Naive thymus-derived CD4-positive, alpha-beta T cell (primary cell): ENCODE measurements at regions not wholly inside any gene's neighbourhood (a gene's known extent, or its start where the extent isn't known, plus 50 kb on each side); places are given as distances from the start of the nearest gene placed in this dataset.

Source experiments
- ATAC-seq: fragments of 150-1000 bp; cut with Tn5 transposase; 2 replicates; pipeline ENCODE4 v1.10.0; 2021; ENCODE audit warnings: mild to moderate bottlenecking, moderate library complexity
- CTCF ChIA-PET: fragments of 350-600 bp; sonication (Branson Sonifier 250); formaldehyde crosslinking; loops from one replicate; lab custom pipeline; 2021; ENCODE audit warnings: antibody characterized with exemption; lab: Charles Lee
- POLR2A ChIA-PET: fragments of 350-600 bp; sonication (Branson Sonifier 250); formaldehyde crosslinking; loops from one replicate; lab custom pipeline; 2021; ENCODE audit warnings: antibody characterized with exemption, inconsistent platforms; lab: Charles Lee
- DNase-seq, 9 donors: peaks; one replicate each; pipeline versions ENCODE4 v3.0.0 to v3.0.0-alpha.2; 2020 to 2022; ENCODE audit warnings: mixed read lengths in 1 of 9
- H3K27ac ChIP-seq: one replicate; pipeline ENCODE4 v1.7.0; 2013; ENCODE audit warnings: mild to moderate bottlenecking, low read depth, low read length, moderate library complexity
- H3K27me3 ChIP-seq, 2 donors: one replicate each; pipeline ENCODE4 v1.7.0; 2013; ENCODE audit warnings: low read length in 2 of 2, mild to moderate bottlenecking in 2 of 2, moderate library complexity in 2 of 2; ENCODE audit not compliant: control insufficient read depth in 2 of 2, insufficient read depth in 2 of 2
- H3K36me3 ChIP-seq, 3 experiments: 1 replicate in 2 of 3; 2 replicates in 1 of 3; pipeline ENCODE4 v1.7.0; 2013; ENCODE audit warnings: low read length in 3 of 3, mild to moderate bottlenecking in 3 of 3, moderate library complexity in 1 of 3; ENCODE audit not compliant: insufficient read depth in 3 of 3, control insufficient read depth in 2 of 3
- H3K4me1 ChIP-seq, 2 donors: one replicate each; pipeline ENCODE4 v1.7.0; 2013; ENCODE audit warnings: low read length in 2 of 2, mild to moderate bottlenecking in 2 of 2, moderate library complexity in 1 of 2; ENCODE audit not compliant: control insufficient read depth in 2 of 2, insufficient read depth in 2 of 2
- H3K4me3 ChIP-seq: 2 replicates; pipeline ENCODE4 v1.7.0; 2013; ENCODE audit warnings: mild to moderate bottlenecking, low read length
- H3K9me3 ChIP-seq, 3 experiments: 1 replicate in 2 of 3; 2 replicates in 1 of 3; pipeline ENCODE4 v1.7.0; 2013; ENCODE audit warnings: low read length in 3 of 3; ENCODE audit not compliant: control insufficient read depth in 2 of 3
- H3K27ac Mint-ChIP-seq, 9 donors: one replicate each; pipeline ENCODE4 v1.8.0; 2020 to 2022; ENCODE audit warnings: mixed read lengths in 9 of 9, mild to moderate bottlenecking in 8 of 9, moderate library complexity in 5 of 9, inconsistent platforms in 2 of 9
- H3K27me3 Mint-ChIP-seq, 5 donors: one replicate each; pipeline ENCODE4 v1.8.0; 2021 to 2022; ENCODE audit warnings: mixed read lengths in 5 of 5, mild to moderate bottlenecking in 1 of 5
- H3K36me3 Mint-ChIP-seq, 5 donors: one replicate each; pipeline ENCODE4 v1.8.0; 2020 to 2022; ENCODE audit warnings: mixed read lengths in 5 of 5, mild to moderate bottlenecking in 3 of 5, inconsistent platforms in 1 of 5
- H3K4me1 Mint-ChIP-seq, 7 donors: one replicate each; pipeline ENCODE4 v1.8.0; 2020 to 2022; ENCODE audit warnings: mixed read lengths in 7 of 7, mild to moderate bottlenecking in 3 of 7, inconsistent platforms in 1 of 7
- H3K4me3 Mint-ChIP-seq, 10 donors: one replicate each; pipeline ENCODE4 v1.8.0; 2020 to 2022; ENCODE audit warnings: mild to moderate bottlenecking in 10 of 10, mixed read lengths in 10 of 10, moderate library complexity in 6 of 10, inconsistent platforms in 2 of 10
- H3K9me3 Mint-ChIP-seq, 11 donors: one replicate each; pipeline ENCODE4 v1.8.0; 2020 to 2022; ENCODE audit warnings: mixed read lengths in 11 of 11, mild to moderate bottlenecking in 4 of 11, inconsistent platforms in 1 of 11, moderate library complexity in 1 of 11
- intact Hi-C, 2 donors: fragments of 100-400 bp; cut with micrococcal nuclease; formaldehyde crosslinking; loops; one replicate each; pipeline ENCODE4 v1.15.1; 2023

- no peak overlapping the region for H3K27ac Mint-ChIP-seq
- peaks cover 0 to 4% (median 0%) of the 10 kb centered on the region in 11 donors for H3K9me3 Mint-ChIP-seq
- ChIA-PET CTCF (no interaction called here), POLR2A (no interaction called here)
- no peak overlapping the region for H3K4me3 Mint-ChIP-seq
- peaks cover 7 to 33% (median 18%) of the 10 kb centered on the region in 5 donors for H3K27me3 Mint-ChIP-seq
- H3K36me3 Mint-ChIP-seq = no peaks in the 10 kb centered on the region
- Histone ChIP-seq H3K4me3 (no peak overlapping the region), H3K27me3 (no peaks in the 10 kb centered on the region), H3K27ac (no peak overlapping the region), H3K4me1 (no peaks in the 10 kb centered on the region), H3K9me3 (no peaks in the 10 kb centered on the region), H3K36me3 (no peaks in the 10 kb centered on the region)
- no peaks in the 10 kb centered on the region for H3K4me1 Mint-ChIP-seq
- ATAC-seq (no peak), DNase-seq (no peak)
- intact Hi-C loops = no loop called here
Measured at GRCh38 chr1:30257322-30257721, 466.1 kb downstream of the MATN1 start.

- no peaks in the 10 kb centered on the region for H3K4me1 Mint-ChIP-seq
- CTCF ChIA-PET = no interaction called here
- H3K4me3 ChIP-seq = no peak overlapping the region
- intact Hi-C loops = no loop called here
- DNase-seq (no peak), ATAC-seq (no peak)
- no peak overlapping the region for H3K4me3 Mint-ChIP-seq
- no peaks in the 10 kb centered on the region for H3K36me3 ChIP-seq
- H3K27ac Mint-ChIP-seq = no peak overlapping the region
- H3K4me1 ChIP-seq = no peaks in the 10 kb centered on the region
- peaks cover 7 to 36% (median 18%) of the 10 kb centered on the region in 5 donors for H3K27me3 Mint-ChIP-seq
- POLR2A ChIA-PET = no interaction called here
- peaks cover 0 to 4% (median 0%) of the 10 kb centered on the region in 11 donors for H3K9me3 Mint-ChIP-seq
- no peaks in the 10 kb centered on the region for H3K9me3 ChIP-seq
- no peaks in the 10 kb centered on the region for H3K36me3 Mint-ChIP-seq
- H3K27ac ChIP-seq = no peak overlapping the region
- H3K27me3 ChIP-seq = no peaks in the 10 kb centered on the region
Measured at GRCh38 chr1:30256911-30257310, 466.5 kb downstream of the MATN1 start.

- intact Hi-C loops = no loop called here
- Mint-ChIP-seq H3K9me3 (peaks cover 0 to 1% (median 0%) of the 10 kb centered on the region in 11 donors), H3K36me3 (no peaks in the 10 kb centered on the region), H3K4me3 (no peak overlapping the region), H3K27ac (no peak overlapping the region), H3K27me3 (peaks cover 9 to 37% (median 18%) of the 10 kb centered on the region in 5 donors), H3K4me1 (no peaks in the 10 kb centered on the region)
- Histone ChIP-seq H3K27me3 (no peaks in the 10 kb centered on the region), H3K27ac (no peak overlapping the region), H3K4me3 (no peak overlapping the region), H3K4me1 (no peaks in the 10 kb centered on the region), H3K36me3 (no peaks in the 10 kb centered on the region), H3K9me3 (no peaks in the 10 kb centered on the region)
- DNase-seq (no peak), ATAC-seq (no peak)
- ChIA-PET POLR2A (no interaction called here), CTCF (no interaction called here)
Measured at GRCh38 chr1:30255111-30255724, 468.2 kb downstream of the MATN1 start.

- ATAC-seq (no peak), DNase-seq (no peak)
- intact Hi-C loops = no loop called here
- no peaks in the 10 kb centered on the region for H3K36me3 ChIP-seq
- peaks cover 4 to 32% (median 9%) of the 10 kb centered on the region in 5 donors for H3K27me3 Mint-ChIP-seq
- no peak overlapping the region for H3K27ac ChIP-seq
- ChIA-PET POLR2A (no interaction called here), CTCF (no interaction called here)
- H3K9me3 Mint-ChIP-seq = peaks cover 0 to 1% (median 0%) of the 10 kb centered on the region in 11 donors
- H3K4me1 Mint-ChIP-seq = no peaks in the 10 kb centered on the region
- no peaks in the 10 kb centered on the region for H3K27me3 ChIP-seq
- no peak overlapping the region for H3K4me3 Mint-ChIP-seq
- no peaks in the 10 kb centered on the region for H3K36me3 Mint-ChIP-seq
- no peaks in the 10 kb centered on the region for H3K4me1 ChIP-seq
- H3K9me3 ChIP-seq = no peaks in the 10 kb centered on the region
- H3K27ac Mint-ChIP-seq = no peak overlapping the region
- H3K4me3 ChIP-seq = no peak overlapping the region
Measured at GRCh38 chr1:30253807-30254440, 469.5 kb downstream of the MATN1 start.

GRCh38 chr1:30253361-30253760 is 470.0 kb downstream of the MATN1 start:
- CTCF ChIA-PET = no interaction called here
- Mint-ChIP-seq H3K27ac (no peak overlapping the region), H3K4me1 (no peaks in the 10 kb centered on the region), H3K9me3 (no peaks in the 10 kb centered on the region), H3K4me3 (no peak overlapping the region), H3K36me3 (no peaks in the 10 kb centered on the region), H3K27me3 (peaks cover 2 to 27% (median 5%) of the 10 kb centered on the region in 5 donors)
- ATAC-seq (no peak), DNase-seq (no peak)
- Histone ChIP-seq H3K4me3 (no peak overlapping the region), H3K27ac (no peak overlapping the region), H3K36me3 (no peaks in the 10 kb centered on the region), H3K9me3 (no peaks in the 10 kb centered on the region), H3K4me1 (no peaks in the 10 kb centered on the region), H3K27me3 (no peaks in the 10 kb centered on the region)
- POLR2A ChIA-PET = no interaction called here
- intact Hi-C loops = no loop called here

- ATAC-seq (no peak), DNase-seq (no peak)
- H3K4me1 Mint-ChIP-seq = no peaks in the 10 kb centered on the region
- no peak overlapping the region for H3K4me3 ChIP-seq
- no peak overlapping the region for H3K27ac Mint-ChIP-seq
- POLR2A ChIA-PET = no interaction called here
- H3K9me3 Mint-ChIP-seq = no peaks in the 10 kb centered on the region
- no peaks in the 10 kb centered on the region for H3K9me3 ChIP-seq
- H3K27ac ChIP-seq = no peak overlapping the region
- peaks cover 0 to 32% (median 5%) of the 10 kb centered on the region in 5 donors for H3K27me3 Mint-ChIP-seq
- CTCF ChIA-PET = no interaction called here
- no peak overlapping the region for H3K4me3 Mint-ChIP-seq
- intact Hi-C loops = no loop called here
- no peaks in the 10 kb centered on the region for H3K36me3 Mint-ChIP-seq
- no peaks in the 10 kb centered on the region for H3K4me1 ChIP-seq
- H3K36me3 ChIP-seq = no peaks in the 10 kb centered on the region
- no peaks in the 10 kb centered on the region for H3K27me3 ChIP-seq
Measured at GRCh38 chr1:30250984-30251850, 472.2 kb downstream of the MATN1 start.
